GM23338 (cell line): ENCODE measurements at regions not wholly inside any gene's neighbourhood (a gene's known extent, or its start where the extent isn't known, plus 50 kb on each side); places are given as distances from the start of the nearest gene placed in this dataset.
"Not testable (repeated sequence)": the region's sequence is repeated elsewhere in the genome, so short reads cannot be mapped to it uniquely, and the experiment has no call there.

ENCODE experiments used
- ATAC-seq: fragments of 200-7000 bp; cut with Tn5 transposase; 3 replicates; pipeline ENCODE4 v1.9.1; 2020
- DNase-seq: peaks from one replicate; pipeline ENCODE4 v3.0.0-alpha.2; 2015; ENCODE audit warnings: low spot score
- H2AFZ ChIP-seq: fragments of 200-600 bp; sonication (generic); 2 replicates; pipeline ENCODE4 v1.8.0; 2016; ENCODE audit warnings: antibody characterized with exemption, mild to moderate bottlenecking, moderate library complexity
- H3F3A ChIP-seq: fragments of 200-600 bp; sonication (generic); replicated peaks from 2 replicates; pipeline ENCODE4 v1.8.0; 2017; ENCODE audit warnings: antibody characterized with exemption, mixed run types, low read depth
- H3K27ac ChIP-seq: fragments of 200-600 bp; sonication (generic); 2 replicates; pipeline ENCODE4 v1.6.1; 2016; ENCODE audit warnings: low read depth
- H3K27me3 ChIP-seq: fragments of 200-600 bp; sonication (generic); 2 replicates; pipeline ENCODE4 v1.8.0; 2016; ENCODE audit warnings: mild to moderate bottlenecking, mixed run types, moderate library complexity; ENCODE audit not compliant: insufficient read depth
- H3K36me3 ChIP-seq: fragments of 200-600 bp; sonication (generic); 2 replicates; pipeline ENCODE4 v1.8.0; 2016; ENCODE audit warnings: mild to moderate bottlenecking; ENCODE audit not compliant: insufficient read depth
- H3K4me1 ChIP-seq: fragments of 200-600 bp; sonication (generic); 2 replicates; pipeline ENCODE4 v1.8.0; 2016; ENCODE audit warnings: mild to moderate bottlenecking, moderate library complexity; ENCODE audit not compliant: insufficient read depth
- H3K4me2 ChIP-seq: fragments of 200-600 bp; sonication (generic); 2 replicates; pipeline ENCODE4 v1.7.1; 2017; ENCODE audit warnings: mixed run types
- H3K4me3 ChIP-seq: fragments of 200-600 bp; sonication (generic); 2 replicates; pipeline ENCODE4 v1.6.1; 2016; ENCODE audit warnings: mixed run types
- H3K79me2 ChIP-seq: fragments of 200-600 bp; sonication (generic); replicated peaks from 2 replicates; pipeline ENCODE4 v1.8.0; 2017; ENCODE audit warnings: mild to moderate bottlenecking; ENCODE audit not compliant: insufficient read depth
- H3K9me2 ChIP-seq: fragments of 200-600 bp; sonication (generic); 2 replicates; pipeline ENCODE4 v1.8.0; 2017; ENCODE audit not compliant: insufficient read depth
- H4K20me1 ChIP-seq: fragments of 200-600 bp; sonication (generic); replicated peaks from 2 replicates; pipeline ENCODE4 v1.8.0; 2017; ENCODE audit warnings: mild to moderate bottlenecking; ENCODE audit not compliant: insufficient read depth
- H3K27ac Mint-ChIP-seq: 2 replicates; pipeline ENCODE4 v1.8.0; 2020; ENCODE audit warnings: inconsistent platforms, mild to moderate bottlenecking, moderate library complexity, mixed read lengths
- H3K27me3 Mint-ChIP-seq: 3 replicates; pipeline ENCODE4 v1.8.0; 2022; ENCODE audit warnings: low read depth, mild to moderate bottlenecking, moderate library complexity, mixed read lengths, inconsistent platforms; ENCODE audit not compliant: insufficient read depth, poor library complexity
- H3K36me3 Mint-ChIP-seq: 3 replicates; pipeline ENCODE4 v1.8.0; 2021; ENCODE audit warnings: low read depth, mild to moderate bottlenecking, inconsistent platforms, moderate library complexity, mixed read lengths
- H3K4me1 Mint-ChIP-seq: 3 replicates; pipeline ENCODE4 v1.8.0; 2020; ENCODE audit warnings: mild to moderate bottlenecking, inconsistent platforms, mixed read lengths
- H3K4me3 Mint-ChIP-seq: 3 replicates; pipeline ENCODE4 v1.8.0; 2021; ENCODE audit warnings: moderate library complexity, mild to moderate bottlenecking, inconsistent platforms, mixed read lengths
- H3K9me3 Mint-ChIP-seq: 3 replicates; pipeline ENCODE4 v1.8.0; 2020; ENCODE audit warnings: moderate library complexity, mild to moderate bottlenecking, inconsistent platforms, mixed read lengths
- ETS1 ChIP-seq: IDR thresholded peaks from 2 replicates; pipeline ENCODE4 v1.6.1; 2016; ENCODE audit warnings: antibody characterized with exemption
- EZH2 ChIP-seq: fragments of 200-600 bp; sonication (generic); IDR thresholded peaks from one replicate; pipeline ENCODE4 v1.8.0; 2017; ENCODE audit warnings: antibody characterized with exemption, mild to moderate bottlenecking, low read depth; ENCODE audit not compliant: unreplicated experiment
- EZH2phosphoT487 ChIP-seq: fragments of 200-600 bp; sonication (generic); IDR thresholded peaks from one replicate; pipeline ENCODE4 v1.8.1; 2018; ENCODE audit warnings: antibody characterized with exemption; ENCODE audit not compliant: unreplicated experiment
- NANOG ChIP-seq: IDR thresholded peaks from 2 replicates; pipeline ENCODE4 v1.6.1; 2016; ENCODE audit warnings: antibody characterized with exemption, borderline replicate concordance
- ZNF114 ChIP-seq: fragments of 250-450 bp; sonication (Bioruptor Pico); IDR thresholded peaks from 2 replicates; pipeline ENCODE4 v1.5.0; 2020; ENCODE audit warnings: mild to moderate bottlenecking, moderate library complexity
- ZNF462 ChIP-seq: fragments of 250-450 bp; sonication (Bioruptor Pico); IDR thresholded peaks from 2 replicates; pipeline ENCODE4 v1.5.0; 2020; ENCODE audit warnings: mild to moderate bottlenecking, moderate library complexity
- TF ChIP-seq, protein P1 (sequence below): IDR thresholded peaks from one replicate; pipeline ENCODE4 v1.6.1; 2018; ENCODE audit warnings: antibody characterized with exemption; ENCODE audit not compliant: unreplicated experiment

GRCh38 chr5:167425161-167425560, 866.3 kb upstream of the WWC1 start (continued):
- no peak for TF ChIP-seq ZNF462 (CRISPR knock-in tag)
- no peak for TF ChIP-seq NANOG
- no peak for TF ChIP-seq EZH2
- no peak for TF ChIP-seq ZNF114 (CRISPR knock-in tag)
- no peak for TF ChIP-seq EZH2phosphoT487

DNA sequence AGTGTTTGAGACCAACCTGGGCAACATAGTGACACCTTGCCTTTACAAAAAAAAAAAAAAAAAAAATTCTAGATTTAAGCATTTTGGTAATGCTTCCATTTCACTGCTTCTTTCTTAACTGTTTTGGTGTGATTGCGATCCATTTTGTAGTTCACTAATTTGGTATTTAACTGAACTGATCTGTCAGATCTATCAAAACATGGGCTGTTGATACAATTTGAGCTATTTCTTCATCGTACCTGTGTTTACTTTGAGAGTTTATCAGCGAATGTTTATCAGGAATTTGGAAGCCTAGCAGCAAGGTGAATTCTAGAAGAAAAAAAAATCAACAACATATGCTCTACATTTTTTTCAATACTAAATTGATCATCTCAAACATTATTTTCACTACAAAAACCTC, 864.9 kb upstream of the WWC1 start:
- H3K27ac ChIP-seq, result no peak overlapping the region
- Mint-ChIP-seq H3K36me3 (no peaks in the 10 kb centered on the region), H3K27me3 (peaks cover 5% of the 10 kb centered on the region), H3K4me1 (peaks cover 7% of the 10 kb centered on the region; the same call in 2 of the 3 replicates), H3K4me3 (no peak overlapping the region), H3K27ac (no peak overlapping the region), H3K9me3 (no peaks in the 10 kb centered on the region)
- no peaks in the 10 kb centered on the region for H3K36me3 ChIP-seq
- no peaks in the 10 kb centered on the region for H3F3A ChIP-seq
- no peak overlapping the region for H3K4me3 ChIP-seq
- DNase-seq, result no peak
- ATAC-seq, result no peak
- H3K4me1 ChIP-seq, result no peaks in the 10 kb centered on the region
- no peaks in the 10 kb centered on the region for H4K20me1 ChIP-seq
- no peaks in the 10 kb centered on the region; the same call in 1 of the 2 replicates for H3K9me2 ChIP-seq
- H3K4me2 ChIP-seq, result no peak overlapping the region
- TF ChIP-seq, protein P1, sequence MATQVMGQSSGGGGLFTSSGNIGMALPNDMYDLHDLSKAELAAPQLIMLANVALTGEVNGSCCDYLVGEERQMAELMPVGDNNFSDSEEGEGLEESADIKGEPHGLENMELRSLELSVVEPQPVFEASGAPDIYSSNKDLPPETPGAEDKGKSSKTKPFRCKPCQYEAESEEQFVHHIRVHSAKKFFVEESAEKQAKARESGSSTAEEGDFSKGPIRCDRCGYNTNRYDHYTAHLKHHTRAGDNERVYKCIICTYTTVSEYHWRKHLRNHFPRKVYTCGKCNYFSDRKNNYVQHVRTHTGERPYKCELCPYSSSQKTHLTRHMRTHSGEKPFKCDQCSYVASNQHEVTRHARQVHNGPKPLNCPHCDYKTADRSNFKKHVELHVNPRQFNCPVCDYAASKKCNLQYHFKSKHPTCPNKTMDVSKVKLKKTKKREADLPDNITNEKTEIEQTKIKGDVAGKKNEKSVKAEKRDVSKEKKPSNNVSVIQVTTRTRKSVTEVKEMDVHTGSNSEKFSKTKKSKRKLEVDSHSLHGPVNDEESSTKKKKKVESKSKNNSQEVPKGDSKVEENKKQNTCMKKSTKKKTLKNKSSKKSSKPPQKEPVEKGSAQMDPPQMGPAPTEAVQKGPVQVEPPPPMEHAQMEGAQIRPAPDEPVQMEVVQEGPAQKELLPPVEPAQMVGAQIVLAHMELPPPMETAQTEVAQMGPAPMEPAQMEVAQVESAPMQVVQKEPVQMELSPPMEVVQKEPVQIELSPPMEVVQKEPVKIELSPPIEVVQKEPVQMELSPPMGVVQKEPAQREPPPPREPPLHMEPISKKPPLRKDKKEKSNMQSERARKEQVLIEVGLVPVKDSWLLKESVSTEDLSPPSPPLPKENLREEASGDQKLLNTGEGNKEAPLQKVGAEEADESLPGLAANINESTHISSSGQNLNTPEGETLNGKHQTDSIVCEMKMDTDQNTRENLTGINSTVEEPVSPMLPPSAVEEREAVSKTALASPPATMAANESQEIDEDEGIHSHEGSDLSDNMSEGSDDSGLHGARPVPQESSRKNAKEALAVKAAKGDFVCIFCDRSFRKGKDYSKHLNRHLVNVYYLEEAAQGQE, result no peak
- TF ChIP-seq EZH2 (no peak), ETS1 (no peak)
- H3K79me2 ChIP-seq, result no peaks in the 10 kb centered on the region
- no peaks in the 10 kb centered on the region for H3K27me3 ChIP-seq
- no peak overlapping the region for H2AFZ ChIP-seq

DNA sequence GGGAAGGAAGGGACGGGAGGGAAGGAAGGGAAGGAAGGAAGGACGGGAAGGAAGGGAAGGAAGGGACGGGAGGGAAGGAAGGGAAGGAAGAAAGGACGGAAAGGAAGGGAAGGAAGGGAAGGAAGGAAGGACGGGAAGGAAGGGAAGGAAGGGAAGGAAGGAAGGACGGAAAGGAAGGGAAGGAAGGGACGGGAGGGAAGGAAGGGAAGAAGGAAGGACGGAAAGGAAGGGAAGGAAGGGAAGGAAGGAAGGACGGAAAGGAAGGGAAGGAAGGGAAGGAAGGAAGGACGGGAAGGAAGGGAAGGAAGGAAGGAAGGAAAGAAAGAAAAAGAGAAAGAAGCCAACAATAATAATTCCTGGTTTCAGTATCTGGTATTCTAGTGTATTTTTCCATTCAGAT, 863.8 kb upstream of the WWC1 start:
- H2AFZ ChIP-seq, H3K9me2 ChIP-seq, H3K27me3 Mint-ChIP-seq, DNase-seq, H3K4me1 Mint-ChIP-seq, H3K4me2 ChIP-seq, H3K79me2 ChIP-seq, H3K36me3 Mint-ChIP-seq, H3K36me3 ChIP-seq, H3K27ac Mint-ChIP-seq, ATAC-seq, H4K20me1 ChIP-seq, H3F3A ChIP-seq, H3K4me3 ChIP-seq, H3K4me3 Mint-ChIP-seq, H3K4me1 ChIP-seq, H3K9me3 Mint-ChIP-seq, H3K27me3 ChIP-seq, H3K27ac ChIP-seq: not testable (repeated sequence)
